ENCODE measurements at regions not wholly inside any gene's neighbourhood (a gene's known extent, or its start where the extent isn't known, plus 50 kb on each side); places are given as distances from the start of the nearest gene placed in this dataset.

GRCh38 chr10:120012566-120012965 lies 120.0 kb downstream of the SEC23IP start:
- Mint-ChIP-seq H3K4me3 (no peak overlapping the region), H3K9me3 (no peaks in the 10 kb centered on the region; a peak in 1 of 5 replicates), H3K27ac (peak overlapping the region in 1 of 3 experiments; percentile 13; a peak in 1 of 7 replicates), H3K36me3 (ENCODE audit: insufficient read depth in 1 of 3, low read depth in 3 of 3) (no peaks in the 10 kb centered on the region), H3K27me3 (ENCODE audit: low read depth) (peaks cover 27% of the 10 kb centered on the region), H3K4me1 (peaks cover 5 to 6% of the 10 kb centered on the region in 2 experiments)
- H3K4ac ChIP-seq (ENCODE audit: low read depth, low read length), result no peak overlapping the region
- H2AK5ac ChIP-seq (ENCODE audit: insufficient read length, low read length), result no peak overlapping the region
- H3K18ac ChIP-seq (ENCODE audit: insufficient read length, low read depth, low read length), result no peak overlapping the region
- DNase-seq, result no peak
- H3K9ac ChIP-seq (ENCODE audit: extremely low read depth, insufficient read length, low read length), result no peak overlapping the region
- no peaks in the 10 kb centered on the region for H3K4me1 ChIP-seq (ENCODE audit: insufficient read depth, low read length)
- no CpG with 5 or more reads among the region's 7 CpGs for WGBS (ENCODE audit: extremely low coverage, insufficient read length, low lambda C conversion rate)
- H3K79me2 ChIP-seq (ENCODE audit: insufficient read depth, low read length), result no peaks in the 10 kb centered on the region
- no peak overlapping the region for H2BK20ac ChIP-seq (ENCODE audit: low read depth, low read length, poor library complexity, severe bottlenecking)
- H4K8ac ChIP-seq (replicated peaks; ENCODE audit: insufficient read length, low read depth, low read length), result no peak overlapping the region
- H3K27ac ChIP-seq (ENCODE audit: insufficient read length, low read depth, low read length), result no peak overlapping the region
- no peaks in the 10 kb centered on the region for H3K27me3 ChIP-seq (ENCODE audit: insufficient read depth, low read length)
- H3K23me2 ChIP-seq (ENCODE audit: insufficient read length, low read depth, low read length, poor library complexity, severe bottlenecking), result no peaks in the 10 kb centered on the region
- no peak overlapping the region for H3K23ac ChIP-seq (ENCODE audit: insufficient read length, low read depth, low read length)
- H2BK5ac ChIP-seq (ENCODE audit: insufficient read length, low read length), result no peak overlapping the region
- H2BK120ac ChIP-seq (ENCODE audit: low read depth, low read length, poor library complexity, severe bottlenecking), result no peak overlapping the region
- no peaks in the 10 kb centered on the region for H3K79me1 ChIP-seq (ENCODE audit: insufficient read depth, low read depth, low read length, poor library complexity, severe bottlenecking)
- no peak overlapping the region for H2BK12ac ChIP-seq (ENCODE audit: insufficient read length, low read depth, low read length)
- no peak overlapping the region for H2AFZ ChIP-seq (ENCODE audit: low read length)
- H3K56ac ChIP-seq (ENCODE audit: insufficient read length, low read depth, low read length), result no peak overlapping the region
- H3K4me2 ChIP-seq (ENCODE audit: insufficient read depth, insufficient read length, low read length), result no peak overlapping the region
- no peak overlapping the region for H3K14ac ChIP-seq (ENCODE audit: insufficient read depth, low read length)
- H4K5ac ChIP-seq (ENCODE audit: insufficient read length, low read depth, low read length), result no peak overlapping the region
- H4K20me1 ChIP-seq (ENCODE audit: control insufficient read depth, insufficient read depth, insufficient read length), result no peaks in the 10 kb centered on the region
- no peak for TF ChIP-seq CTCF (conservative IDR thresholded peaks at IDR 0.05)
- H2BK15ac ChIP-seq (ENCODE audit: low read depth, low read length), result no peak overlapping the region
- H3K9me3 ChIP-seq (ENCODE audit: control insufficient read depth, low read depth, low read length), result no peaks in the 10 kb centered on the region
- H4K91ac ChIP-seq (ENCODE audit: insufficient read length, low read depth, low read length), result no peak overlapping the region
- H3T11ph ChIP-seq (ENCODE audit: low read length), result no peak overlapping the region

Data from H9 (cell line).